GM18870 (cell line): ENCODE measurements at regions not wholly inside any gene's neighbourhood (a gene's known extent, or its start where the extent isn't known, plus 50 kb on each side); places are given as distances from the start of the nearest gene placed in this dataset.

Source experiments
- ATAC-seq: cut with Tn5 transposase; IDR thresholded peaks from one replicate; pipeline ENCODE4 v1.9.1; 2021; ENCODE audit warnings: moderate library complexity; ENCODE audit not compliant: unreplicated experiment

DNA sequence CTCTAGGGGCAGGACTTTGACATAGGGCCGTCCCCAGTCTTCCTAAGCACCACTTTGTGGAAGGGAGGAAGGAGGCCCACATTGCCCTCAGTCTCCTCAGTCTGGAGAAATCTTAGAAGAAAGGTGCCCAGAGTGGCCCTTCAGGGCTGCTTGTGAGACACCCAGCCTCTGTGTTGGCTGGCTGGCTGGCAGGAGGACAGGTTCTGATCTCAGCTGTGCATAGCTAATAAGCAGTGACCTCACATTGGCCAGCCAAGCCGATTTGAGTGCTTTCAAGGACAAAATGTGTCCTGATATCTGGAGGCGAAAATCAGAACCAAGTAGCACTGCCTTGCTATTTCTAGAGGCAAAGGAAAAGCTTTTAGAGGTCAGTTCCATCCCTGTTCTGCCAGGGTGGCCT lies 211.5 kb downstream of the BCOR start:
- ATAC-seq: no peak

- no peak for ATAC-seq
Measured at GRCh38 chrX:39888730-39889129, 209.0 kb downstream of the BCOR start.

- ATAC-seq: no peak
Measured at GRCh38 chrX:39889704-39890103, 208.1 kb downstream of the BCOR start.

DNA sequence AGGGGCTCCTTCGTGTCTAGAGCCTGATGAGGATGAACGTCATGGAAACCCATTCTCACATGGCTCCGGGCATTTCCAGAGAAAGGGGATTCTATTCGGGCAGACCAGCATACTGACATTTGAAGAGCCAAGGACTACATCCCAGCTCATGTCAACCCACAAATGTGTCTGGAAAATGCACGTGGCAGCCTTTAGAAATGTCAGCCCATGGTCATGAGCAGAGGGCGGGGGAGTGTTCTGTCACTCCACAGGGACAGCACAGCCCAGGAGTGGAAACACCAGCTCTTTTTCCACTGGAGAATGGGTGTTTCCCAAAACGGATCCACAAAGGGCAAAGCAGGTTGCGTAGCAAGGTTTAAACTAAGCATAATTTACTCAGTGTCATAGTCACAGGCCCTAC lies 207.0 kb downstream of the BCOR start:
- no peak for ATAC-seq

DNA sequence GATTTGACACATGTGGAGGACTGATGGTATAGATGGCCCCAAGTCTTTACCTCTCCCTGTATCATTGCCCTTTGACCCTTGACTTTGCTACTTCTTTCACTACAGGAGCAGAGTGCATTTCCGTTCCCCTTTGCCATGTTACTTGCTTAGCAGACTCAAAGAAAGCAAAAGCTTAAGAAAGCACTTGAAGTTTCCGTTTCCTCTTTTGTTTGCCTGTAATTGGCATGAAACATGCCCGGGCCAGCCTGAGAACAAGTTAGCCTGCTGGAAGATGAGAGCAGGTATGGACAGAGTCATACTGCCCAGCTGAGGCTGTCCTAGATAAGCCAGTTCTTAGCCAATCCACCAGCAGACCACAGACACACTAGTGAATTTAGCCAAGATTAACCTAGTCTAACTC lies 206.0 kb downstream of the BCOR start:
- ATAC-seq: no peak

GRCh38 chrX:39893417-39894338 lies 204.1 kb downstream of the BCOR start:
- no peak for ATAC-seq

DNA sequence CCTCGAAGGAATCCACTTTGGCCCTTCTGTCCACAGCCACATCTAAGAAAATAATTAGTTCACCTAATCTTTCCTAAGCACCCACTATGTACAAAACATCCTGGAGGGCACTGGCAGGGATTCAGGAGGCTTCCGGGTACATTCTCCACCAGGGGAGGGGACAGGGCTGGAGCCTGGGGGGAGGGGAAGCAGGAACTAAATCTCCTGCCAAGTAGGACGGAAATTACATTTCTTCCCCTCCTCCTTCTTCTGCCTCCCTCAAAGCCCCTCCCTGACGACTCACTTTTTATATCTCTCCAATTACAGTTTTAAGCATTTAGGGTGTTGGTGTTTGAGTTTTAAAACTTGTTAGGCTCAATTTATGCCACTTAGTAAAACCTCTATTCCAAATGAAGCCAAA lies 203.1 kb downstream of the BCOR start:
- ATAC-seq: no peak

- no peak for ATAC-seq
Measured at GRCh38 chrX:39895218-39896110, 202.3 kb downstream of the BCOR start.

- no peak for ATAC-seq
Measured at GRCh38 chrX:39896951-39897740, 200.6 kb downstream of the BCOR start.

DNA sequence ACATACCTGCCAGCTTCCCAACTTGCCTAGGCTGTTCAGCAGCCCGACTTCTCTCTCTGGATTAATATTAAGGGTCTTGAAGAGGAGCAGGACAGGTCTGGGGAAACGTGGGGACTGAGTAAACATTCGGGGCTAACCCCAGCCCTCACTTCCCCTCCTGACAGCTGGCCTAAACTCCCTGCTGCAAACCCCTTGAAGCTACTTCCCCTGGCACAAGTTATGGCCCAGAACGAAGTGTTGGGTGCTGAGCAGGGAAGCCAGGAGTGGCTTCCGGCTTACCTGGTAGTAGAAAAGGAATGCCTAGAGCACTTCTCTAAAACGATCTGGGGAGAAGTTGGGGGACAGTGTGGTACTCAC lies 200.0 kb downstream of the BCOR start:
- ATAC-seq: no peak

GRCh38 chrX:39898147-39898546 lies 199.6 kb downstream of the BCOR start:
- ATAC-seq: no peak

DNA sequence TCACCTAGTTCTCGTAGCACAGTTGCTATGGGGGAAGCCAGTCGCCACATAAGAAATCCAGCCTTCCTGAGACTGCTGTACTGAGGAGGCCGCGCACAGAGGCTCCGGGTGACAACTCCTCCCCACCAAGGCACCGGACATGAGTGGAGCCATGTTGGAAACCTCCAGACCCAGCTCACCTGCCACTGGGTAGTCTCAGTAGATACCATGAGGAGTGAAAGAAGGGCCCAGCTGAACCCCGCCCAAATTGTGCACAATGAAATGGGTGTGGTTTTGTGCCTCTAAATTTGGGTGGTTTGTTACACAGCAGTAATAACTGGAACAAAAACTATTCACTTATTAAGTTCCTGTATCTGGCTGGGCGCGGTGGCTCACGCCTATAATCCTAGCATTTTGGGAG lies 198.7 kb downstream of the BCOR start:
- no peak for ATAC-seq

- ATAC-seq: no peak
Measured at GRCh38 chrX:39899856-39900776, 197.6 kb downstream of the BCOR start.

GRCh38 chrX:39900777-39901170 lies 197.0 kb downstream of the BCOR start:
- no peak for ATAC-seq

DNA sequence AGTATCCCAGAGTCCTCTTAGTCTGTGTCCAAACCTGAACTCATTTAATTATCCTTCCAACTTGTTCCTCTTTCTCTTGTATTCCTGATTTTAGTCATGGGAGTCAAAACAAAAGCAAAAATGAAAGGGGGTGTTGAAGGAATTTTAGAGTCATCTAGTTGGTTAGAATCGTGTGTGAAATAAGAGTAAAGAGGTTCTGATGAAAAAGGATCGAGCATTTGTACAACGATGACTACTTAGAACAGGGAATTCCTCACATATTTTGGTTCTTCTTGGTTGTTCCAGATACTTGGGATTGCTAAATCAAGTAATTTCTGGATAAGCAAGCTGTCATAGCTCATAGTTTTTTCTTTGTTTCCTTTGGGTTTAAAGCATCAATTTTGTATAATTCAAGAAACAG lies 194.4 kb downstream of the BCOR start:
- ATAC-seq: no peak

DNA sequence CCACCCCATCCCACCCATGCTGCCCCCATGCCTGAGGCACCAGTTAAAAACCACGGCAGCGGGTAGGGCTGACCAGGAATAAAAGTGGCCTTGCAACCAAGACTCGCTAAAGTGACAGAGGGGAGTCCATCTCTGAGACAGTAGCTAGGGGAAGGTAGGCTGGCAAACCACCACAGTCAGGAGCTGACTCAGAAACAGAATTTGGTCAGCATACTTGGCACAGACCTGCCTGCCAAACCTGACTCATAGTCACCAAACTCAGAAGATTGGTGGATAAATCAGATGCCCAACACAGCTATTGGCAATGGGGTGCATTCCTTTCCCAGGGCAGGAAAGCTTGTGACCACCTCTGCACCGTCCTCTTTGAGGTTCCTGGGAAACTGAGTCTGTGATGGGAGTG lies 193.8 kb downstream of the BCOR start:
- no peak for ATAC-seq

DNA sequence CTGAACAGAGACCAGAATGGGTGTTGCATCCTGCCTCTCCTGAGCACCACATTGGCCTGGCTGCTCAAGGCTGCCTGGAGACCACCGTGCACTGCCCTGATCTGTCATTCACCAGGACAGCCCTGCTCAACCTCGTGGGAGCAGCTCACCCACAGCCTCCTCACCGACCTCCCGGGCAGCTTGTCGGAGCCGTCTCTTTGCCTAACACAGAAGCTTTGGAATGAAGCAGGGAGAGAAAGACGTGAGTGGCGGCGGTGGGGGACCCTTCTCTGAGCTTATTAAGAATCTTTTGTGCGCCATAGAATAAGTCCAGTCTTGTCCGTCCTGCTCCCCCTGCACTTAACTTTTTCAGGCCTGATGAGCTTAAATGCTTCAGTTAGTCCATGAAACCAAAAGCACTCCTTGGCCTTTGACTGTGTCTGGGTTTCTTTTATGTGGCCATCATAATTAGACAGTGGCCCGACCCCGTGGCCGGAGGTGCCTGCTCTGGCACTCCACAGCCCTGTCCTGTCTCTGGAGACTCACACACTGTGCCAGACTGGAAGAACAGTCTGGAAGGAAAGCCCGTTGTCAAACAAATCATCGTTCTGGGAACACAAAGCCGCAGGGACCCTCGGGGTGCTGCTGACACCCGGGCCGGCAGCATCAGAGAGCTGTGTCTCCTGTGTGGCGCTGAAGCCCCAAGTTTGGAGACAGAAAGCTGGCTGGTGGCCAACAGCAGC lies 192.8 kb downstream of the BCOR start:
- ATAC-seq: no peak

GRCh38 chrX:39905538-39905891 lies 192.2 kb downstream of the BCOR start:
- ATAC-seq: no peak

DNA sequence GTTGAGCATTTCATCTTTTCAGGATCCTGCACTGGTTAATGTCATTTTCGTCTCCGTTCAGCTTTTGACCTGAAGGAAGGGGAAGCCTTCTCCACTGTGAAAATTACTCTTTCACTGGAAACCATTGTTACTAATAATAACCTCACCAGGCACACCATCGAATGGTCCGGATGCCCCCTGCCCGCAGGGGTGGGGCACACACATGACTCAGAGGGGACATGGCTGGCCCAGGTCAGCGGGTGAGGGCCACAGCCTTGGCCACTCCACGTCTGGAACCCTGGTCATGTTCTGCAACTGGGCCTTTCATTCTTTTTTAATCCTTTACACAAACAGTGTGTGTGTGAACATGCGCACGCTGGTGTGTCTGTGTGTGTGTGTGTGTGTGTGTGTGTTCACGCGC lies 191.8 kb downstream of the BCOR start:
- ATAC-seq: no peak
